Caco-2 (cell line): ENCODE measurements at regions not wholly inside any gene's neighbourhood (a gene's known extent, or its start where the extent isn't known, plus 50 kb on each side); places are given as distances from the start of the nearest gene placed in this dataset.

Source experiments
- BruUV-seq: library from RNA; stranded (reverse); fragments of 400-500 nt; replicated peaks from 2 replicates; lab custom pipeline; 2021; lab: Mats Ljungman, UMichigan
- CTCF ChIA-PET: fragments of 300-600 bp; sonication (Branson Sonifier 250); formaldehyde crosslinking; loops from one replicate; lab custom pipeline; 2022; ENCODE audit warnings: antibody characterized with exemption; lab: Charles Lee
- POLR2A ChIA-PET: fragments of 300-600 bp; sonication (Branson Sonifier 250); formaldehyde crosslinking; loops from one replicate; lab custom pipeline; 2022; ENCODE audit warnings: antibody characterized with exemption; lab: Charles Lee
- DNase-seq, 2 experiments: peaks; one replicate each; pipeline versions ENCODE4 v3.0.0 to v3.0.0-alpha.2; 2020 to 2022
- H3K27me3 ChIP-seq: replicated peaks from 2 replicates; pipeline ENCODE4 v1.6.0; 2011; ENCODE audit warnings: low read length; ENCODE audit not compliant: control insufficient read depth, insufficient read depth
- H3K36me3 ChIP-seq: 2 replicates; pipeline ENCODE4 v1.5.1; 2011; ENCODE audit warnings: low read length; ENCODE audit not compliant: control insufficient read depth, insufficient read depth
- H3K4me1 ChIP-seq: fragments of 250-450 bp; sonication (Bioruptor Pico); 2 replicates; pipeline ENCODE4 v1.5.1; 2020; ENCODE audit warnings: mild to moderate bottlenecking
- H3K4me3 ChIP-seq: 2 replicates; pipeline ENCODE4 v1.5.1; 2011; ENCODE audit warnings: low read depth, mild to moderate bottlenecking, control low read depth, low read length
- H3K9me3 ChIP-seq: fragments of 250-450 bp; sonication (Bioruptor Pico); 2 replicates; pipeline ENCODE4 v1.5.1; 2020; ENCODE audit warnings: mild to moderate bottlenecking, moderate library complexity
- H3K27ac Mint-ChIP-seq: one replicate; pipeline ENCODE4 v1.8.0; 2022; ENCODE audit warnings: mixed read lengths; ENCODE audit not compliant: unreplicated experiment
- H3K27me3 Mint-ChIP-seq: one replicate; pipeline ENCODE4 v1.8.0; 2022; ENCODE audit warnings: mixed read lengths; ENCODE audit not compliant: insufficient read depth, unreplicated experiment
- H3K36me3 Mint-ChIP-seq: one replicate; pipeline ENCODE4 v1.8.0; 2022; ENCODE audit warnings: mild to moderate bottlenecking, mixed read lengths; ENCODE audit not compliant: insufficient read depth, unreplicated experiment
- H3K4me1 Mint-ChIP-seq: one replicate; pipeline ENCODE4 v1.8.0; 2022; ENCODE audit warnings: low read depth, mixed read lengths; ENCODE audit not compliant: unreplicated experiment
- H3K4me3 Mint-ChIP-seq: one replicate; pipeline ENCODE4 v1.8.0; 2022; ENCODE audit warnings: mild to moderate bottlenecking, moderate library complexity, mixed read lengths; ENCODE audit not compliant: unreplicated experiment
- H3K9me3 Mint-ChIP-seq: one replicate; pipeline ENCODE4 v1.8.0; 2022; ENCODE audit warnings: mixed read lengths; ENCODE audit not compliant: unreplicated experiment
- intact Hi-C: fragments of 100-400 bp; cut with micrococcal nuclease; formaldehyde crosslinking; loops from one replicate; pipeline ENCODE4 v1.10.0; 2022; ENCODE audit not compliant: unreplicated experiment
- TF ChIP-seq, protein P1 (sequence below), 2 experiments: fragments of 200-600 bp in 1 of 2; IDR thresholded peaks; 1 replicate in 1 of 2; 2 replicates in 1 of 2; pipeline versions ENCODE4 v1.5.1 to v1.8.0; 2011 to 2022; ENCODE audit warnings: antibody characterized with exemption in 1 of 2, control low read depth in 1 of 2, inconsistent platforms in 1 of 2, low read depth in 1 of 2, low read length in 1 of 2, mild to moderate bottlenecking in 1 of 2, moderate library complexity in 1 of 2; ENCODE audit not compliant: insufficient read depth in 1 of 2, severe bottlenecking in 1 of 2, unreplicated experiment in 1 of 2

DNA sequence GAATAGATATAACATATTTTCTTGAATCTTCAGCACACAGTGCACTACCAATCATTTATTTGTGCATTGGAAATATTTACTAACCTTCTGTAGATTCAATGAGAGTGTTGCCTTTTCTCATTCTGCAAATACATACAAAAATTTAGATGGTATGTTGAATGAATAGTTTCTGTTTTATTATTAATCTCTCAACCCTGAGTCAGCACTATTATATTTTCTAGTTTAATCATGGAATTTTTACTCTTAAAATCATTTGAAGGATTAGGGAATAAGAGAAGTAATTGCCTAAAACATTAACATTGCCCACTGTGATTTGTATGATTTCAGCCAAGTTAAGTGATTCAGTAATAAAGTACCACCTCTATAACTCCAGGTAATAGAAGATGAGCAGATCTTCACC lies 370.2 kb upstream of the CDH7 start:
- Mint-ChIP-seq H3K4me3 (no peak overlapping the region), H3K36me3 (no peaks in the 10 kb centered on the region), H3K27ac (no peak overlapping the region), H3K27me3 (no peaks in the 10 kb centered on the region), H3K9me3 (no peaks in the 10 kb centered on the region), H3K4me1 (no peaks in the 10 kb centered on the region)
- intact Hi-C loops, result no loop called here
- no TSS peak for BruUV-seq
- ChIA-PET CTCF (no interaction called here), POLR2A (no interaction called here)
- DNase-seq, result no peak
- Histone ChIP-seq H3K9me3 (no peaks in the 10 kb centered on the region), H3K27me3 (no peaks in the 10 kb centered on the region), H3K4me1 (no peaks in the 10 kb centered on the region), H3K4me3 (no peak overlapping the region), H3K36me3 (no peaks in the 10 kb centered on the region)
- TF ChIP-seq, protein P1, sequence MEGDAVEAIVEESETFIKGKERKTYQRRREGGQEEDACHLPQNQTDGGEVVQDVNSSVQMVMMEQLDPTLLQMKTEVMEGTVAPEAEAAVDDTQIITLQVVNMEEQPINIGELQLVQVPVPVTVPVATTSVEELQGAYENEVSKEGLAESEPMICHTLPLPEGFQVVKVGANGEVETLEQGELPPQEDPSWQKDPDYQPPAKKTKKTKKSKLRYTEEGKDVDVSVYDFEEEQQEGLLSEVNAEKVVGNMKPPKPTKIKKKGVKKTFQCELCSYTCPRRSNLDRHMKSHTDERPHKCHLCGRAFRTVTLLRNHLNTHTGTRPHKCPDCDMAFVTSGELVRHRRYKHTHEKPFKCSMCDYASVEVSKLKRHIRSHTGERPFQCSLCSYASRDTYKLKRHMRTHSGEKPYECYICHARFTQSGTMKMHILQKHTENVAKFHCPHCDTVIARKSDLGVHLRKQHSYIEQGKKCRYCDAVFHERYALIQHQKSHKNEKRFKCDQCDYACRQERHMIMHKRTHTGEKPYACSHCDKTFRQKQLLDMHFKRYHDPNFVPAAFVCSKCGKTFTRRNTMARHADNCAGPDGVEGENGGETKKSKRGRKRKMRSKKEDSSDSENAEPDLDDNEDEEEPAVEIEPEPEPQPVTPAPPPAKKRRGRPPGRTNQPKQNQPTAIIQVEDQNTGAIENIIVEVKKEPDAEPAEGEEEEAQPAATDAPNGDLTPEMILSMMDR (IDR thresholded peaks at IDR 0.05; ENCODE audit: insufficient read depth in 1 of 2, low read depth in 1 of 2, low read length in 1 of 2, severe bottlenecking in 1 of 2, unreplicated experiment in 1 of 2), result no peak

DNA sequence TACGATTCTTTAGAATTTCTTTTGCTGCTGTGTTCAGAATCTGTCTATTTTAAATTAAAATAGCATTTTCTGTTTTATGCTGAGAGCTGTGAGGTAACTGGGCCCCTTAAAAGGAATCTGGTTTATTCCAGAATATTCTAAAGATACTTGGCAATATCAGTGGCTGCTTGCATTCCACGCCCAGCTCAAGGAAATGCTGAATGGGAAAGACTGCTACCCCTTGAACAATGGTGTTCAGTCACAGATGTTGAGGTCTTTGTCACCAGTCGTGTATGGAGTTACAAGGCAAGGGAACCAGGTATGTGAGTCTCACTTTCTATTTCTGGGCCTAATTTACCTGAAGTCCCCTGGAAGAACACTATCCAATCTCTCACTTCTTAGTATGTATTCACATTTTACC lies 377.9 kb upstream of the CDH7 start:
- intact Hi-C loops, result no loop called here
- TF ChIP-seq, protein P1 (IDR thresholded peaks at IDR 0.05; ENCODE audit: insufficient read depth in 1 of 2, low read depth in 1 of 2, low read length in 1 of 2, severe bottlenecking in 1 of 2, unreplicated experiment in 1 of 2), result no peak
- DNase-seq, result no peak
- POLR2A ChIA-PET, result no interaction called here
- BruUV-seq, result no TSS peak
- CTCF ChIA-PET, result no interaction called here
- no peak overlapping the region for H3K4me3 ChIP-seq
- Mint-ChIP-seq H3K9me3 (no peaks in the 10 kb centered on the region), H3K4me3 (no peak overlapping the region), H3K27me3 (no peaks in the 10 kb centered on the region), H3K27ac (no peak overlapping the region), H3K36me3 (no peaks in the 10 kb centered on the region), H3K4me1 (no peaks in the 10 kb centered on the region)
- no peaks in the 10 kb centered on the region for H3K27me3 ChIP-seq
- no peaks in the 10 kb centered on the region for H3K9me3 ChIP-seq
- H3K4me1 ChIP-seq, result no peaks in the 10 kb centered on the region
- no peaks in the 10 kb centered on the region for H3K36me3 ChIP-seq

DNA sequence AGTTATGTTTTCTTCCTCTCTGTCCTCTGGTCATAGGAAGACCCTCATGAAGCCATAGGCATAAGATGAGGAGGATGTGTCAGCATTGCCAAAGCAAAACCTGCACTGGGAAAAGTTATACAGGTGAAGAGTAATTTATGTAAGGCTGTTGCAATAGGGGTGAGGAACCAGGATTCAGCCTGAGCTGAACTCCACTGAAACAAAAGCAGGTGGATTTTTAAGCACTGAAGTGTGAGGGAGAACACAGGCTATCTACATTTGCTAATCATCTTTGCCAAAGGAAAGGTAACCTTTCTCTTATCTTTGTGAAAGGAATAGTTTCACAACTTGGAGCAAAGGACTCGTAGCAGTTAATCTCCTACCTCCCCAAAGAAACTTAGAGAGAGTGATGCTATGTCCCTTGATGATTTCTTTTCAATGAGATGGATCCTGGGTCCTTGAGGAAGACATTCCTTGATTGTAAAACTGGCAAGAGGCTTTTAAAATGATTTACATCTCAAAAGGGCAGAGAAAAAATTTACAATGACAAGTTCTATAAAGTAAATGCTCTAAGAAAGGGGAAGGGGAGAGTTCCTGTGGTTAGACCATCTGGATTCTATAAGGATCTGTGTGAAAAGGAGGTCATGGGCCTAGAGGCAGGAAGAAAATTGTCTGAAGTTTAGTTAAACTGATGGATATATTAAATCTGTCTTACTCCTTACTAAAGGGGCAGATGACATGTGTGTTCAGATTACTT lies 385.4 kb upstream of the CDH7 start:
- Mint-ChIP-seq H3K27ac (no peak overlapping the region), H3K9me3 (no peaks in the 10 kb centered on the region), H3K36me3 (no peaks in the 10 kb centered on the region), H3K27me3 (no peaks in the 10 kb centered on the region), H3K4me1 (no peaks in the 10 kb centered on the region), H3K4me3 (no peak overlapping the region)
- POLR2A ChIA-PET, result no interaction called here
- TF ChIP-seq, protein P1 (IDR thresholded peaks at IDR 0.05; ENCODE audit: insufficient read depth in 1 of 2, low read depth in 1 of 2, low read length in 1 of 2, severe bottlenecking in 1 of 2, unreplicated experiment in 1 of 2), result no peak
- intact Hi-C loops, result no loop called here
- CTCF ChIA-PET, result no interaction called here
- no peaks in the 10 kb centered on the region for H3K27me3 ChIP-seq
- no peak overlapping the region for H3K4me3 ChIP-seq
- no TSS peak for BruUV-seq
- DNase-seq, result no peak
- no peaks in the 10 kb centered on the region for H3K36me3 ChIP-seq
- H3K4me1 ChIP-seq, result no peaks in the 10 kb centered on the region
- H3K9me3 ChIP-seq, result no peaks in the 10 kb centered on the region
